DMS79 treated with DMSO at 0.1 percent for 48 hours (cell line): ENCODE measurements at regions not wholly inside any gene's neighbourhood (a gene's known extent, or its start where the extent isn't known, plus 50 kb on each side); places are given as distances from the start of the nearest gene placed in this dataset.
A peak's percentile ranks its signal among the peaks of the same experiment; 100 is the strongest.
"Not testable (repeated sequence)": the region's sequence is repeated elsewhere in the genome, so short reads cannot be mapped to it uniquely, and the experiment has no call there.

Experiments used
- DNase-seq: peaks from one replicate; lab custom pipeline; 2025; lab: John Stamatoyannopoulos, UW

- DNase-seq, result no peak
Observed at GRCh38 chr6:3900744-3901336, 51.7 kb downstream of the FAM50B start.

- no peak for DNase-seq
Observed at GRCh38 chr6:3902871-3903648, 53.9 kb downstream of the FAM50B start.

GRCh38 chr6:3904518-3904917, 55.3 kb downstream of the FAM50B start:
- DNase-seq, result no peak

GRCh38 chr6:3905945-3906845, 57.0 kb downstream of the FAM50B start:
- DNase-seq, result no peak

GRCh38 chr6:3906846-3907151, 57.6 kb downstream of the FAM50B start:
- DNase-seq, result no peak

- no peak for DNase-seq
Observed at GRCh38 chr6:3908223-3908622, 59.0 kb downstream of the FAM50B start.

- no peak for DNase-seq
Observed at GRCh38 chr6:3908961-3909360, 59.8 kb downstream of the FAM50B start.

- no peak for DNase-seq
Observed at GRCh38 chr6:3910106-3910663, 61.0 kb downstream of the FAM50B start.

- DNase-seq, result no peak
Observed at GRCh38 chr6:3911130-3911529, 62.0 kb downstream of the FAM50B start.

- DNase-seq, result no peak
Observed at GRCh38 chr6:3911614-3912336, 62.6 kb downstream of the FAM50B start.

GRCh38 chr6:3912361-3913076, 63.3 kb downstream of the FAM50B start:
- no peak for DNase-seq

- no peak for DNase-seq
Observed at GRCh38 chr6:3913077-3913957, 64.1 kb downstream of the FAM50B start.

GRCh38 chr6:3913958-3914337, 64.8 kb downstream of the FAM50B start:
- no peak for DNase-seq

GRCh38 chr6:3915076-3915791, 66.1 kb downstream of the FAM50B start:
- no peak for DNase-seq

GRCh38 chr6:3916211-3916610, 67.0 kb downstream of the FAM50B start:
- DNase-seq, result no peak

- DNase-seq, result not testable (repeated sequence)
Observed at GRCh38 chr6:3916749-3917148, 67.6 kb downstream of the FAM50B start.

GRCh38 chr6:3918469-3918868, 69.3 kb downstream of the FAM50B start:
- peak; percentile 5 for DNase-seq

- DNase-seq, result peak; percentile 19
Observed at GRCh38 chr6:3919130-3919628, 70.0 kb downstream of the FAM50B start.

- no peak for DNase-seq
Observed at GRCh38 chr6:3919849-3920248, 70.7 kb downstream of the FAM50B start.
